ENCODE measurements at regions not wholly inside any gene's neighbourhood (a gene's known extent, or its start where the extent isn't known, plus 50 kb on each side); places are given as distances from the start of the nearest gene placed in this dataset.

GRCh38 chr3:168457954-168458539, 362.3 kb upstream of the GOLIM4 start:
- DNase-seq (ENCODE audit: low spot score), result no peak

- no peak for DNase-seq (ENCODE audit: low spot score)
Measured at GRCh38 chr3:168455814-168456213, 360.1 kb upstream of the GOLIM4 start.

GRCh38 chr3:168453623-168454022, 357.9 kb upstream of the GOLIM4 start:
- DNase-seq (ENCODE audit: low spot score), result no peak

DNA sequence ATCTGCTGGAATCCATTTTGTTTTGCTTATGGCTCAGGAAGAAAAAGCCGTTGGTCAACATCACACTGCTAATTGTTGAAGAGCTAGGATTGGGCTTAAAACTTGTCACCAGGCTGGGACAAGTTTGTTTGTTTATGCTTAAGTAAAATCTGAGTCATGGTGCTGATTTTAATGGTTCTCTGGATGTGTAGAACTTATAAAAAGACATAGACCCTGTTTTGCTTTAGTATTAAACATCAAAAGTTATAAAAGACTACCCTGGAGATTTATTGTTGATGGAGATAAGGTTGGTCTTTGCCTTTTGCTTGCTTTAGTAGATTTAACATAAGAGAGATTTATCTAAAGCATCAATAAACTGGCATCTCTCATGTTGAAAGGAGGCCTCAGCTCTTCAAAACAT, 348.2 kb upstream of the GOLIM4 start:
- DNase-seq (ENCODE audit: low spot score), result no peak

DNA sequence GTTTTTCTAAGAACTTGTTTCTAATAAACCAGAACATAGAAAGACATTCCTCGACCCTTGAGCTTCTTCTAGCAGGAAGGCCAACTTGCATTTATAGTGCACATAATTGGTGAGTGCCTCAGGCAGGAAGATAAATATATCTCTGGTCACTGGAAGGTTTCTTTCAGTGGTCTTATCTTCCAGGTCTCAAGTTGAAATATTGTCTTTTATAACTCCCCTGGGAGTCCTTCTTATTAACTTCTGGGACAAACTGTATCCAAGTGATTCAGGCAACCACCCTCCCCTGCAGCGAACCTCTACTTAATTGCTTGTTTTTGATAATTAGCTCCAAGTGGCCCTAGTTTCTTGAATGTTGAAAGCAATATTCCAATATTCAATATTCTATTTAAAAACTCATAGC, 346.8 kb upstream of the GOLIM4 start:
- no peak for DNase-seq (ENCODE audit: low spot score)

DNA sequence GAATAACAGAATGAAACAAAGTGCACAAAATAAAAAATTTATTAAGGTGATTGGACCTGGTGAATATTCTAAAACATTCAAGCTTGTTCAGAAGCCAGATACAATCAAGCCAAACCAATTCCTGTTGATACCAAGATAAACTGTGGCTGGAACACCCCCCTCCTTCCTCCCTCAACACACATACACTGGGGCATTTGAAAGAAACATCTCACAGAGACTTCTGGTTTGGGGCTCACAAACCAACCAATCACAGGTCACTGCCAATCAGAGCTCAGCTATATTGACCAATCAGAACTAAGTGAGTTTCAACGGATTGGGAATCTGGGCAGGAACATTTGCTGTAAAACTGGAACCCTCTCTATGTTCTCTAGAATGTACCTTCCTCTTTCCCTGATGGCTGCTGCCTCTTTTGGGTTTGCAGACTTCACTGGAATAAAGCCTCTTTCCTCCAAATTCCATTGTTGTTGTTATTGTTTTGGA, 340.6 kb upstream of the GOLIM4 start:
- no peak for DNase-seq (ENCODE audit: low spot score)

GRCh38 chr3:168431491-168431890, 335.8 kb upstream of the GOLIM4 start:
- no peak for DNase-seq (ENCODE audit: low spot score)

GRCh38 chr3:168427835-168428475, 332.2 kb upstream of the GOLIM4 start:
- DNase-seq (ENCODE audit: low spot score), result no peak

GRCh38 chr3:168427156-168427555, 331.4 kb upstream of the GOLIM4 start:
- DNase-seq (ENCODE audit: low spot score), result no peak

DNA sequence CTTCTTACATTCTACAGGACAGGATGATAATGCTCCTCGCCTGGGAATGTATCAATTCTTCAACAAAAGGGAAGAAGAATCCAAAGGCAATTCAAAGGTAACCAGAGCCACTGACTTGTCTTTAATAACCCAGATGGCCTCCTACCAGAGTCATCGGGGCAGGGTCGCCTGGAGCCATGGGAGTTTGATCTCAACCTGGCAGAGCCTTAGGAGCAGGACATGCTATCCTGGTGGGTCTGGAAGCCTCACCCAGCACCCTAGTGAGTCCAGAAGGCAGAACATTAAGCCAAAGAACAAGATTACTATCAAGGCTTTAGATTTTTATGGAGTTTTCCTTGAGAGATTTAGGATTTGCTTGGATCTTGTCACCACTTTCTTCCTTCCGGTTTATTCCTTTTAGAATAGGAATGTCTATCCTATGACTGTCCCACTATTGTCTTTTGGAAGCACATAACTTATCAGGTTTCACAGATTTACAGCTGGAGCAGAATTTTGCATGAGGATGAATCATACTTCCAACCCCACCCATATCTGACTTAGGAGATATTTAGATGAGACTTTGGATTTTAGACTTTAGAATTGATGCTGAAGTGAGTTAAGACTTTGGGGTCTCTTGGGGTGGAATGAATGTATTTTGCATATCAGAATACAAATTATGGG, 330.3 kb upstream of the GOLIM4 start:
- no peak for DNase-seq (ENCODE audit: low spot score)

DNA sequence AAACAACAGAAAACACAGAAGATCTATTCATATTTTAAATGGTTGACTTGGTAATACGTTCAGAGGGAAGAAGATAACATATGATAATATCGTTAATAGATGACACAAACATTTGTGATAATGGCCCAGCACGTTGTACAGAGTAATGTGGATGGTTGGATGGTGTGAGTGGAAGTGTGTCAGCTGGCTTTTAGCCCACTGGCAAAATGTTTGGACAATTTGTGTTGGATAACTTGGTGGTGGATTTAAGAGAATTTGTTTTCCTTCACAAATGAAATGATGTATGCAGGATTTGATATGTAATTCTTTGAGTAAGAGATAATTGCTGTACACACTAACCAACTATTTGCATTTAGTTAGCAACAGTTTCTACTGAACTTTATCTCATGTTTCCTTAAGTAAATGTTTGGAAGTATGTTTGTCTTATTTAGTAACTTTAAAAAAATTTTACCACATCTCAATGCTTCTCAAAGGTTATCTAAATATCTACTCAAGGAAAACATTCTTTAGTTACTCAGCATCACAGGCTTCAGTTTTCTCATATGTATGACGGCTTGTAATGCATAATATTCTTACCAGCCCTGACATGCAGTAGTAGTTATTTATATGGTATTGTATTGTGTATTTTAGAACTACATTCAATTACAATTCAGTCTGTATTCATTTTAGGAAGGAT, 328.5 kb upstream of the GOLIM4 start:
- no peak for DNase-seq (ENCODE audit: low spot score)

GRCh38 chr3:168422843-168423242, 327.1 kb upstream of the GOLIM4 start:
- DNase-seq (ENCODE audit: low spot score), result no peak

- no peak for DNase-seq (ENCODE audit: low spot score)
Measured at GRCh38 chr3:168419091-168419490, 323.4 kb upstream of the GOLIM4 start.

DNA sequence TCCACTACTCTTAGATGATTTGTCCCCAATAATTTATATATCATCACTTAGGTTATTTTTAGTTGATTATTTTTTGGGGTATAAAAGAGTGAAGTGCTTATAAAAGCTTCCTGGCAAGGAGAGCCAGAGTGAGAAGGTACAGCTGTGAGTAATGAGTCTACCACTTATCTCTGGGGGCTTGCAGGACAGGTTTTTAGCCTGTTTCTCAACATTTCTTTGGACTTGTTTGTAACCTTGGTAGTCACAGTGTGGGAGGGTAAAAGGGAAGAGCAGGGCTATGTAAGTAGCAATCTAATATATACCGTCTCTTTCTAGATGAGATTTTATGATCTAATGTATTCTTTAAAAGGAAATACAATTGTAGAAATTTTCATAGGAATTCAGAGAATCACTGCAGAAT, 321.3 kb upstream of the GOLIM4 start:
- DNase-seq (ENCODE audit: low spot score), result no peak

DNA sequence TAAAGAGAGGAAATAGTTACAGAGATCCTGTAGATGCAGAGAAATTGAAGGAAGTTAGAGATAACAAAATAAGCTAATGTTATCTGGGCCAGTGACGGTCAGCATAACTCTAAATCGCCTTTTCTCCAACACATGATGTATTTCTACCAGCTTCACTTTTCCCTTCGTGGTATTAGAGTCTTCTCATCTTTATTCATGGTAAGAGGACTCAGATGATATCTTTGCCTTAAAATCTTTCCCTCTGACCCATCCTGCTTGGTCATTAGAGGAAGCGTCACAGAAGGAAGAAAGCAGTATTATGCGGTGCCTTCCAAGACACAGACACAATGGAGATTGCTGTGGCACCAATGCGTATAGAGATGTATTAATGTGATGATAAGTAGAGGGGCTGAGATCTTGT, 320.7 kb upstream of the GOLIM4 start:
- no peak for DNase-seq (ENCODE audit: low spot score)

GRCh38 chr3:168414149-168414548, 318.4 kb upstream of the GOLIM4 start:
- no peak for DNase-seq (ENCODE audit: low spot score)

- no peak for DNase-seq (ENCODE audit: low spot score)
Measured at GRCh38 chr3:168407381-168407780, 311.7 kb upstream of the GOLIM4 start.

GRCh38 chr3:168405288-168405687, 309.6 kb upstream of the GOLIM4 start:
- no peak for DNase-seq (ENCODE audit: low spot score)

DNA sequence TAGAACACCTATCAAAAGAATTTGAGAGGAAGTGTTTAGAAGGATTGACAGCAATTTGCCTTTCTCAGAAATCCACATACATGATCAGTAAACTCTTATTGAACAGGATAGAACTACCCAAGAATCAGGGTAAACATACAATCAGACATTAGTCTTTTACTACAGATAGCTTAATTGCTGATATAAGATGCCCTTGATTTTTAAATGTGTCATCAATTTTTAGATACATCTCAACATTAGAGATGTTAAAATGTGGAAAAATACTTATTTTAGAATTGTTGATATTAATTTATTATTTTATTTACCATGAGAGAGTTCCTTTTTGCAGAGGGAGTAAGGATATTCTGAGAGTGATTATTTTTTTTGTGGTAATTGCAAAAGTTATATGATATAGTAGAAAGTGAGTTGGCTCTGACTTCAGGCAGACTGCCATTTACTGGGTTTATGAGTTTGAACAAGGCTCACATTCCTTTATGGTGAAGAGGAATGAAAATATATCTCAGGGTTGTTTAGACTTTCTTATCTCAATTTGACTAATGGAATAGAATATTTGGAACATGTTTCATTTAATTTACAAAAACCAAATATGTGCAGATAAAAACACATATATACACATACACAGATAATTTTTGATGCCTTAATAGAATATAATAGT, 302.8 kb upstream of the GOLIM4 start:
- DNase-seq (ENCODE audit: low spot score), result no peak

- DNase-seq (ENCODE audit: low spot score), result no peak
Measured at GRCh38 chr3:168396861-168397260, 301.1 kb upstream of the GOLIM4 start.

- no peak for DNase-seq (ENCODE audit: low spot score)
Measured at GRCh38 chr3:168395551-168395950, 299.8 kb upstream of the GOLIM4 start.

- no peak for DNase-seq (ENCODE audit: low spot score)
Measured at GRCh38 chr3:168394439-168394838, 298.7 kb upstream of the GOLIM4 start.
